GM19025 (cell line): ENCODE measurements at regions not wholly inside any gene's neighbourhood (a gene's known extent, or its start where the extent isn't known, plus 50 kb on each side); places are given as distances from the start of the nearest gene placed in this dataset.

Experiments
- ATAC-seq: cut with Tn5 transposase; IDR thresholded peaks from one replicate; pipeline ENCODE4 v1.9.1; 2021; ENCODE audit warnings: mild to moderate bottlenecking, low read depth, moderate library complexity; ENCODE audit not compliant: unreplicated experiment

GRCh38 chr1:177366091-177366490 lies 195.3 kb downstream of the BRINP2 start:
- no peak for ATAC-seq

GRCh38 chr1:177360791-177361190 lies 190.0 kb downstream of the BRINP2 start:
- ATAC-seq = no peak

GRCh38 chr1:177356674-177357435 lies 186.1 kb downstream of the BRINP2 start:
- ATAC-seq = no peak

GRCh38 chr1:177355575-177355974 lies 184.8 kb downstream of the BRINP2 start:
- ATAC-seq = no peak

GRCh38 chr1:177354247-177354646 lies 183.5 kb downstream of the BRINP2 start:
- no peak for ATAC-seq

- no peak for ATAC-seq
Measured at GRCh38 chr1:177351361-177352108, 180.8 kb downstream of the BRINP2 start.

GRCh38 chr1:177346790-177347359 lies 176.1 kb downstream of the BRINP2 start:
- no peak for ATAC-seq

GRCh38 chr1:177343445-177343844 lies 172.7 kb downstream of the BRINP2 start:
- ATAC-seq = no peak

- ATAC-seq = no peak
Measured at GRCh38 chr1:177341773-177342172, 171.0 kb downstream of the BRINP2 start.

GRCh38 chr1:177340601-177341067 lies 169.9 kb downstream of the BRINP2 start:
- no peak for ATAC-seq

GRCh38 chr1:177338376-177338775 lies 167.6 kb downstream of the BRINP2 start:
- no peak for ATAC-seq

- ATAC-seq = no peak
Measured at GRCh38 chr1:177334903-177335302, 164.1 kb downstream of the BRINP2 start.

- ATAC-seq = no peak
Measured at GRCh38 chr1:177333936-177334595, 163.3 kb downstream of the BRINP2 start.
